Cardiac muscle cell (in vitro differentiated cells and primary cell): ENCODE measurements at regions not wholly inside any gene's neighbourhood (a gene's known extent, or its start where the extent isn't known, plus 50 kb on each side); places are given as distances from the start of the nearest gene placed in this dataset.

Source experiments
- DNase-seq, 2 donors: peaks; one replicate each; pipeline versions ENCODE4 v3.0.0 to v3.0.0-alpha.2; 2010 to 2017; ENCODE audit warnings: low read depth in 1 of 2, low spot score in 1 of 2
- H3K27ac ChIP-seq: fragments of 200-600 bp; sonication (generic); 2 replicates; pipeline ENCODE4 v1.5.1; 2016
- H3K27me3 ChIP-seq: fragments of 200-600 bp; sonication (generic); 2 replicates; pipeline ENCODE4 v1.6.0; 2016; ENCODE audit warnings: control low read depth
- H3K36me3 ChIP-seq: fragments of 200-600 bp; sonication (generic); 2 replicates; pipeline ENCODE4 v1.5.1; 2016; ENCODE audit warnings: control low read depth
- H3K4me1 ChIP-seq: fragments of 200-600 bp; sonication (generic); 2 replicates; pipeline ENCODE4 v1.8.1; 2017; ENCODE audit warnings: low read depth, mild to moderate bottlenecking, mixed run types
- H3K4me3 ChIP-seq: fragments of 200-600 bp; sonication (generic); 2 replicates; pipeline ENCODE4 v1.5.1; 2016; ENCODE audit warnings: mild to moderate bottlenecking
- H3K9me3 ChIP-seq: fragments of 200-600 bp; sonication (generic); 2 replicates; pipeline ENCODE4 v1.5.1; 2017; ENCODE audit warnings: low read depth, mild to moderate bottlenecking, control low read depth
- TF ChIP-seq, protein P1 (sequence below): IDR thresholded peaks from 2 replicates; pipeline ENCODE4 v1.5.1; 2012; ENCODE audit warnings: low read depth, mild to moderate bottlenecking, low read length

- TF ChIP-seq, protein P1, sequence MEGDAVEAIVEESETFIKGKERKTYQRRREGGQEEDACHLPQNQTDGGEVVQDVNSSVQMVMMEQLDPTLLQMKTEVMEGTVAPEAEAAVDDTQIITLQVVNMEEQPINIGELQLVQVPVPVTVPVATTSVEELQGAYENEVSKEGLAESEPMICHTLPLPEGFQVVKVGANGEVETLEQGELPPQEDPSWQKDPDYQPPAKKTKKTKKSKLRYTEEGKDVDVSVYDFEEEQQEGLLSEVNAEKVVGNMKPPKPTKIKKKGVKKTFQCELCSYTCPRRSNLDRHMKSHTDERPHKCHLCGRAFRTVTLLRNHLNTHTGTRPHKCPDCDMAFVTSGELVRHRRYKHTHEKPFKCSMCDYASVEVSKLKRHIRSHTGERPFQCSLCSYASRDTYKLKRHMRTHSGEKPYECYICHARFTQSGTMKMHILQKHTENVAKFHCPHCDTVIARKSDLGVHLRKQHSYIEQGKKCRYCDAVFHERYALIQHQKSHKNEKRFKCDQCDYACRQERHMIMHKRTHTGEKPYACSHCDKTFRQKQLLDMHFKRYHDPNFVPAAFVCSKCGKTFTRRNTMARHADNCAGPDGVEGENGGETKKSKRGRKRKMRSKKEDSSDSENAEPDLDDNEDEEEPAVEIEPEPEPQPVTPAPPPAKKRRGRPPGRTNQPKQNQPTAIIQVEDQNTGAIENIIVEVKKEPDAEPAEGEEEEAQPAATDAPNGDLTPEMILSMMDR: no peak
Observed at GRCh38 chr4:160652790-160653189, 1511.0 kb downstream of the FSTL5 start.

GRCh38 chr4:160675550-160675949 lies 1488.2 kb downstream of the FSTL5 start:
- TF ChIP-seq, protein P1: no peak
- H3K27ac ChIP-seq: no peak overlapping the region
- DNase-seq: no peak
- H3K36me3 ChIP-seq: no peaks in the 10 kb centered on the region
- no peaks in the 10 kb centered on the region for H3K4me1 ChIP-seq
- H3K4me3 ChIP-seq: no peak overlapping the region
- H3K27me3 ChIP-seq: no peaks in the 10 kb centered on the region
- H3K9me3 ChIP-seq: no peaks in the 10 kb centered on the region

More at GRCh38 chr4:160652790-160653189, 1511.0 kb downstream of the FSTL5 start:
- H3K27ac ChIP-seq: no peak overlapping the region
- H3K36me3 ChIP-seq: no peaks in the 10 kb centered on the region
- H3K27me3 ChIP-seq: no peaks in the 10 kb centered on the region
- DNase-seq: no peak
- no peaks in the 10 kb centered on the region for H3K4me1 ChIP-seq
- H3K4me3 ChIP-seq: no peak overlapping the region
- H3K9me3 ChIP-seq: peaks cover 3% of the 10 kb centered on the region

DNA sequence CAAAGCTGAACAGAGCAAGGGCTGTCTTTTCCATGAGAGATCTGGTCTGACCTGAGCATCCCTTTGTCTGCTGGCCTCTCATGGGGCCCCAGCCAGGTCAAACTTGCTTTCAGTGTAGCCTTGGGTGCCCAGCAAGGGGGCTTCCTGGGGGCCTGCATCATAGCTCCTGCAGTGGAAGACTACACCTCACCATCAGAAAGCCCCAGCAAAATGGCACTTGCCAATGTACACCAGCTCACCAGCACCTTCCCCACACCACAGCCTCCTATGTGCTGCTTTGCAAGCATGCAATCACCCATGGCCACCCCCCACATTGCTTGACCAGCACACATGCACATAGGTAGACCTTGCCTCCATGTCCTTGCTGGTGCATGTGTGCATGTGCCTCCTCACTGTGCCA lies 1478.1 kb downstream of the FSTL5 start:
- no peaks in the 10 kb centered on the region for H3K36me3 ChIP-seq
- H3K4me1 ChIP-seq: no peaks in the 10 kb centered on the region
- no peaks in the 10 kb centered on the region for H3K27me3 ChIP-seq
- H3K9me3 ChIP-seq: no peaks in the 10 kb centered on the region
- no peak overlapping the region for H3K4me3 ChIP-seq
- no peak for DNase-seq
- H3K27ac ChIP-seq: no peak overlapping the region
- TF ChIP-seq, protein P1: no peak

DNA sequence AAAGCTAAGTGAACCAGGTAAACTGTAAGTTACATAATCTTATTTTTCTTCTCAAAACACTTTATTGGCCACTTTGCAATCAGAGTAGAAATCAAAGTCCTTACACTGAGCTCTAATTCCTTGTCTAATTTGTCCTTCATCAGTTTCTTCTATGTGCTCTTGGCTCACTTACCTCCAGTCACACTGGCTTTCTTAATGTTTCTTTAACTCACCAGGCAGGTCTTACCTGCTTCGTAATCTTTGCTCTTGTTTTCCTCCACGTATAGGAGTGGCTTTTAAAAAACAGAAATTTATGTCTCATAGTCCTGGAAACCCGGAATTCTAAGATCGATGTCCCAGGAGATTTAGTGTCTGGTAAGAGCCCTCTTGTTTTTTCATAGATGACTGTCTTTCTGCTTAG lies 1462.1 kb downstream of the FSTL5 start:
- Histone ChIP-seq H3K27ac (no peak overlapping the region), H3K27me3 (no peaks in the 10 kb centered on the region), H3K4me3 (no peak overlapping the region), H3K36me3 (no peaks in the 10 kb centered on the region), H3K9me3 (no peaks in the 10 kb centered on the region), H3K4me1 (no peaks in the 10 kb centered on the region)
- DNase-seq: no peak
- TF ChIP-seq, protein P1: no peak

- TF ChIP-seq, protein P1: no peak
- no peaks in the 10 kb centered on the region for H3K4me1 ChIP-seq
- H3K27me3 ChIP-seq: no peaks in the 10 kb centered on the region
- H3K36me3 ChIP-seq: no peaks in the 10 kb centered on the region
- H3K4me3 ChIP-seq: no peak overlapping the region
- H3K27ac ChIP-seq: no peak overlapping the region
- DNase-seq: no peak
- H3K9me3 ChIP-seq: no peaks in the 10 kb centered on the region
Observed at GRCh38 chr4:160709026-160709425, 1454.8 kb downstream of the FSTL5 start.

GRCh38 chr4:160709546-160709945 lies 1454.3 kb downstream of the FSTL5 start:
- H3K36me3 ChIP-seq: no peaks in the 10 kb centered on the region
- no peaks in the 10 kb centered on the region for H3K4me1 ChIP-seq
- H3K27me3 ChIP-seq: no peaks in the 10 kb centered on the region
- no peak overlapping the region for H3K4me3 ChIP-seq
- no peak for DNase-seq
- TF ChIP-seq, protein P1: no peak
- H3K9me3 ChIP-seq: no peaks in the 10 kb centered on the region
- H3K27ac ChIP-seq: no peak overlapping the region
